GM12864 (cell line): ENCODE measurements at regions not wholly inside any gene's neighbourhood (a gene's known extent, or its start where the extent isn't known, plus 50 kb on each side); places are given as distances from the start of the nearest gene placed in this dataset.

Source experiments
- DNase-seq: peaks from one replicate; pipeline ENCODE4 v3.0.0-alpha.2; 2011; ENCODE audit warnings: low read depth
- H3K4me3 ChIP-seq: 2 replicates; pipeline ENCODE4 v1.5.1; 2011; ENCODE audit warnings: mild to moderate bottlenecking, low read depth, low read length, control low read depth
- TF ChIP-seq, protein P1 (sequence below): IDR thresholded peaks from 2 replicates; pipeline ENCODE4 v1.5.1; 2011; ENCODE audit warnings: low read depth, mild to moderate bottlenecking, moderate library complexity, low read length, control low read depth, inconsistent platforms; ENCODE audit errors: missing control alignments

DNA sequence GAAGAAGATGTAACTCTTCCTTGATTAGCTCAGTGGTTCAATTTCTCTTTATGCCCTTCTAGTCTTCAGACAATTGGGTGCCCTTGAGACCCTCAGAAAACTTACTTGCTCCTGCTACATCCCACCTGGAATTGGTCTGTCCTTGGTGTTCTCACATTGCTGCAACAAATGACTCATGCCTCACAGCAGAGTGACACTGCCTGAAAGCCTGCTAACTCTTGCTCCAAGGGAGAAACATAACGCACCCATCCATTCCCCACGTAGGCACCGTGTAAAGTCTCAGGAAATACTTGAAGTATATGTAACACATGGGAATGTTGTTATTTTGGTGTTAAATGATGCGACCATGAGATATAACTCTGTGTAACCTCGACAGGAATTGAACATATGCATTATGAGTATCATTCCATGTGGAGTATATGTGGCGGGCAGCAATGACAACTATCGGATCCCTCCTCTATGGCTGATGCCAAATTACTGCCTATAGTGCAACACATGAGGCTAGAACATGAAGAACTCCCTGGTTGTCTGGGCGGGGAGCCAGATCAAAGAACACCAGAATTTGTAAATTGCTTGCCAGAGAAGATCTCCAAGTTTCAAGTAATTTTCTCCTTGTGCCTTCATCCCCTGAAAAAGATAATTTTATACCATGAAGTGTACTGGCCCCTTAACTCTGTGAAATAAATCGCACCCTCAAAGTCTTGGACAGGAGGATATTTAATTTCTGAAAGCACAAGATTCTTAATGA lies 231.3 kb upstream of the STK26 start:
- DNase-seq: no peak
- H3K4me3 ChIP-seq: no peak overlapping the region
- TF ChIP-seq, protein P1, sequence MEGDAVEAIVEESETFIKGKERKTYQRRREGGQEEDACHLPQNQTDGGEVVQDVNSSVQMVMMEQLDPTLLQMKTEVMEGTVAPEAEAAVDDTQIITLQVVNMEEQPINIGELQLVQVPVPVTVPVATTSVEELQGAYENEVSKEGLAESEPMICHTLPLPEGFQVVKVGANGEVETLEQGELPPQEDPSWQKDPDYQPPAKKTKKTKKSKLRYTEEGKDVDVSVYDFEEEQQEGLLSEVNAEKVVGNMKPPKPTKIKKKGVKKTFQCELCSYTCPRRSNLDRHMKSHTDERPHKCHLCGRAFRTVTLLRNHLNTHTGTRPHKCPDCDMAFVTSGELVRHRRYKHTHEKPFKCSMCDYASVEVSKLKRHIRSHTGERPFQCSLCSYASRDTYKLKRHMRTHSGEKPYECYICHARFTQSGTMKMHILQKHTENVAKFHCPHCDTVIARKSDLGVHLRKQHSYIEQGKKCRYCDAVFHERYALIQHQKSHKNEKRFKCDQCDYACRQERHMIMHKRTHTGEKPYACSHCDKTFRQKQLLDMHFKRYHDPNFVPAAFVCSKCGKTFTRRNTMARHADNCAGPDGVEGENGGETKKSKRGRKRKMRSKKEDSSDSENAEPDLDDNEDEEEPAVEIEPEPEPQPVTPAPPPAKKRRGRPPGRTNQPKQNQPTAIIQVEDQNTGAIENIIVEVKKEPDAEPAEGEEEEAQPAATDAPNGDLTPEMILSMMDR: no peak

DNA sequence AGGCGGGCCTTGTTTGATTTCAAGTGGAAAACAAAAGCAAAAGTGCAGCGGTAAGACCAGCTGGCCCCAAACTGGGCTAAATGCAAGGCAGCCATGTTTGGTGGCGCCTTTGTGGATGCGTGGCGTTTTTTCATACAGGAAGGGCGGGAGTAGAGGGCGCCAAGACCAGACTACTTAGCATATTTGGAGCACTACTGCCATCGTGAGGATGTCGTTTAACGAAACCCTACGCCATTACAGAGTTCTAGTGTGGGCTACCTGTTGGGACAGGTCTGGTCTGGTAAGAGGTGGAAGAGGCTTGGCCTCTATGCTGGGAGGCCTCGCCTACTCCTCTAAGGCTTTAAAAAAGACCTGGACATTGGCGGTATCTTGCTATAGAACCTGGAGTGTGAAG lies 230.7 kb upstream of the STK26 start:
- TF ChIP-seq, protein P1: no peak
- DNase-seq: no peak
- H3K4me3 ChIP-seq: no peak overlapping the region

DNA sequence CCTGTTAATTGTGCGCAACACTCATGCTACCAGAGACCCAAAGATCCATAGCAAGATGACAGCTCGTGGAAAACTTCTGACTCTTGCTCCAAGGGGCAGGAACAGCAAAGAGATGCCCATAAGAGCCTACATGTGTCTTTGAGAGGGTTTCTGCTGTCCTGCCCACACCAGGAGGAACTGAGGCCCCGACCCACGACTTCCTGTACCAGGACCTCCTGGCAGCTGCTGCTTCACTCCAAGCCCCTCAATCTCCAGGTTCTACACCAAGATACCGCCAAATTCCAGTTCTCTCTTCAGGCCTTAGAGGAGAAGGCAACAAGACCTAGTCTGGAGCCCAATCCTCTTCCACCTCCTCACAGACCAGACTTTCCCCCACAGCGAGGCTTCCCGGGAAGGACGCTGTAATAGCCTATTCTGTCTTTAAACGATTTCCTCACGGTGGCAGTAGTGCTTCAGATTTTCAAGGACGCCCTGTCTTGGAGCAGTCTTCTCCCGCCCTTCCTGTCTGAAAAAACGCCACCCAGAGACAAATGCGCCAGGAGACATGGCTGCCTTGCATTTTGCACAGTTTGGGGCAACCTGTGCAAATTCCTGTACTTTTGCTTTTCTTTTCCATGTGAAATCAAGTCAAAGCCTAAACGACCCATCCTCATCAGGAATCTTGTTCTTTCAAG lies 230.2 kb upstream of the STK26 start:
- H3K4me3 ChIP-seq: no peak overlapping the region
- TF ChIP-seq, protein P1: no peak

DNA sequence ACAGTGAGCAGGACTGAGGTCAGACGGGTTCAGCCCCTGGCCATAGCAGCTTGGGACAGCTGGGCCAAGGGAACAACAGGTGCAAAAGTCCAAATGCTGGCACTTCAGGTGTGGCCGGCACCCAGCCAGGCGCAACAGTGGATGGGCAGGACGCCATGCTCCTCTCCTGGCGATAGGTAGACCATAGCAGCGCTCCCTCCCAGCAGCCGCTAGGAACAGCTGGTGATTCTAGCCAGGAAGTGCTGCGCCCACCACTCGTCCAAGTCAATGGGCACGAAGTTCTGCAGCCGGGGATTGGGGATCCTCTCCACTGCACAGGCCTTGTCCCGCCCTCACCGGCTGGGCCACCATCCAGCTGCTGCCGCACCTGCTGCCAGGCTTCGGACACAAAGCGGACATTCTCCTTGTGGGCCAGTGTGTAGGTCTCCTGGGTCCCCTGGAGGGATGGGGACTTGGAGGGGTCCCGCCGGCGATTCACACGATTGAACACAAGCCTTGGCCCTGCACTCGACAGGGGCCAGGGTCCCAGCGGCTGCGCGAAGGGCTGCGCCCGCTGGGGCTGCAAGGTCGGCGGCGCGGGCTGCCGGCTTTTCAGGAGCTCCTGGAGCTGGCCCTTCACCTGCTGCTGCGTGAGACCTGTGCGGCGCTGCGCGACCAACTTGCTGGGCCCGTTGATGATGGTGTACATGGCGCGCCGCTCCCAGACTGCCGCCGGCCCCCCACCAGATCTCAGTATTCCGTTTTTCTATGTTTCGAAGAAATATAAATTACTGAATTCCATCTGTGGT lies 227.5 kb upstream of the STK26 start:
- TF ChIP-seq, protein P1: no peak
- no peak for DNase-seq
- no peak overlapping the region for H3K4me3 ChIP-seq

More for the DNA sequence above, 230.2 kb upstream of the STK26 start:
- DNase-seq: no peak

DNA sequence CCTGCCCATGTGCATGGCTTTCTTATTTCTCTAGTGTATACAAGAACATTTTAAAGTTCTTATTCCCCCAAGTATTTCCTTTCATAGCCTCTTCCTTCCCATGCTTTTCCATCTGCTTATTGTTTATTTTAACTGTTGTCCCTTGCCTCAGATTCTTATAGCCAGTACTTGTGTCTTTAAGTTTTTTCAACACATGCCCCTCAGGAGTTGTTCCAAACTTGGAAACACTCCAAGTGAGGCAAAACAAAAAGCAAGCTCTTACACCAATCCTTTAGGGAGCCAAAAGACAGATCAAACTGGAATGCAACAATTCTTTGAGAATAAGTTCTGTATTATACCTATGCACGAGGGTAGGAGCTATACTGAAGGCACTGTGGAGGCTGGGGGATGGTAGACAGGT lies 222.0 kb upstream of the STK26 start:
- TF ChIP-seq, protein P1: no peak
- no peak for DNase-seq
- H3K4me3 ChIP-seq: no peak overlapping the region

DNA sequence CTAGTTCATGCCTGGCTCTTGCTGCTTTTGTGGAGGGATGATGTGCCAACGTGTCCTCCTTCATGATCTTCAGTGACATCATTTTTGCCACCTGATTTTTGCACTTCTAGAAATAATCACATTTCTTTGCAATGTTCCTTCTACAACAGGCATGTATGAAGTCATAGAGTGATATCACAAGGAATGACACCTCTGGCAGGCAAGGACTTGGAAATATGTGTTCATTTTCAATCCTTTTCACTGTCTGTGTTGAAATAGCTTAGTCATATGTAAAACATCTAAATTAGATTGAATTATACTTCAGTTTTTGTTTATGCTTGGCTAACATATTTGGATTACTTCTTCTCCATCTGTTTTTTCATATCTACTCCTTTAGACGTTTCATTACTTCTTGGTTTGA lies 221.2 kb upstream of the STK26 start:
- H3K4me3 ChIP-seq: no peak overlapping the region
- TF ChIP-seq, protein P1: no peak
- no peak for DNase-seq
